ENCODE measurements at regions not wholly inside any gene's neighbourhood (a gene's known extent, or its start where the extent isn't known, plus 50 kb on each side); places are given as distances from the start of the nearest gene placed in this dataset.

DNA sequence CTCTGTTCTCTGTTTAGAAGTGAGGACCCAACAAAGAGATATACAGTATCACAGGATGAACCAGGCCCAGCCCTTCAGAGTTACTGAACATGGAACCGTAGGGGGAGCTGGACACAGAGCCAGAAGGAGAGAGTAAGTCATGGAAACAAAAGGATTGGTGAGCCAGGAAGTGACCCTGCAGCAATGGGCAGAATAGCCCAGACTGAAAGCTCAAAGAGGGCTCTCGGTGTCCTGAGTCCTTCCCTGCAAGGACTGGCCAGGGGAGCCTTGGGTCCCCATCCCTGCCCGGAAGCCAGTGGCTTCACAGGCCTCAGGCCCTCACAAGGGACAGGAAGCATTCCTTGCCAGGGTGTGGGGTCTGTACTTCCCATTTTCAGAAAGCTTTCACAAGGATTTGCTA is 150.6 kb downstream of the SPATA19 start:
- TF ChIP-seq CTCF (IDR thresholded peaks at IDR 0.05) (no peak), SP1 (CRISPR knock-in tag; conservative IDR thresholded peaks at IDR 0.05) (no peak), MAX (CRISPR knock-in tag; IDR thresholded peaks at IDR 0.05) (no peak), OVOL2 (CRISPR knock-in tag; IDR thresholded peaks at IDR 0.05; ENCODE audit: borderline replicate concordance) (no peak), RELA (CRISPR knock-in tag; IDR thresholded peaks at IDR 0.05; ENCODE audit: borderline replicate concordance) (no peak), ZNF121 (CRISPR knock-in tag; IDR thresholded peaks at IDR 0.05) (no peak), TEAD4 (CRISPR knock-in tag; IDR thresholded peaks at IDR 0.05) (no peak)
- TF ChIP-seq, protein P1, sequence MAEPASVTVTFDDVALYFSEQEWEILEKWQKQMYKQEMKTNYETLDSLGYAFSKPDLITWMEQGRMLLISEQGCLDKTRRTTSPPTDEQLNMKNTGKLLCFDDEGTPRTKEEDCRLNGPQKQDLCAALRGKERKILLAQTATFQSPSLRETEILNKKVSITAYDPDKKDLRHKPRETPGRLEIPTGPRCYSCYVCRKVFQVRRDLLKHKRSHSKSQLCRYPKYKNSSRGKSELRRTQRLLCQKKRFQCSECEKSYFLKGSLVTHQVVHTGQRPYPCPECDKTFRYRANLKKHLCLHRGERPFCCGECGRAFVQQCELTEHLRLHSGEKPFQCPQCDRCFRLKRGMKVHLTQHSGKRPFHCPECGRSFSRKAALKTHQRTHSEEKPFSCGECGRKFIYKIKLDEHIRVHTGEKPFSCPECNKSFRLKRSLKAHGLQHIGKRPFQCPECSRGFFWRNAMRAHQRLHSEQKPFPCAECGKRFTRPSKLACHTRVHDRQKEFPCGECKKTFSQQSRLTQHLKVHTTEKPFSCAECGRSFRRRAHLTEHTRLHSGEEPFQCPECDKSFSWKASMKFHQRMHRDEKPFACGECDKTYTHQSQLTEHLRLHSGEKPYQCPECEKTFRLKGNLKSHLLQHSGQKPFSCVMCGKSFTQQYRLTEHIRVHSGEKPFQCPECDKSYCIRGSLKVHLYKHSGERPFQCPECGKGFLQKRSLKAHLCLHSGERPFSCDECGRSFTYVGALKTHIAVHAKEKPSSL (CRISPR knock-in tag; conservative IDR thresholded peaks at IDR 0.05), result no peak
- TF ChIP-seq, protein P2, sequence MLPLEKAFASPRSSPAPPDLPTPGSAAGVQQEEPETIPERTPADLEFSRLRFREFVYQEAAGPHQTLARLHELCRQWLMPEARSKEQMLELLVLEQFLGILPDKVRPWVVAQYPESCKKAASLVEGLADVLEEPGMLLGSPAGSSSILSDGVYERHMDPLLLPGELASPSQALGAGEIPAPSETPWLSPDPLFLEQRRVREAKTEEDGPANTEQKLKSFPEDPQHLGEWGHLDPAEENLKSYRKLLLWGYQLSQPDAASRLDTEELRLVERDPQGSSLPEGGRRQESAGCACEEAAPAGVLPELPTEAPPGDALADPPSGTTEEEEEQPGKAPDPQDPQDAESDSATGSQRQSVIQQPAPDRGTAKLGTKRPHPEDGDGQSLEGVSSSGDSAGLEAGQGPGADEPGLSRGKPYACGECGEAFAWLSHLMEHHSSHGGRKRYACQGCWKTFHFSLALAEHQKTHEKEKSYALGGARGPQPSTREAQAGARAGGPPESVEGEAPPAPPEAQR (CRISPR knock-in tag; IDR thresholded peaks at IDR 0.05), result no peak
